Epithelial cell of esophagus (primary cell): ENCODE measurements at regions not wholly inside any gene's neighbourhood (a gene's known extent, or its start where the extent isn't known, plus 50 kb on each side); places are given as distances from the start of the nearest gene placed in this dataset.
"Not testable (repeated sequence)": the region's sequence is repeated elsewhere in the genome, so short reads cannot be mapped to it uniquely, and the experiment has no call there.

Experiments
- DNase-seq: peaks from one replicate; pipeline ENCODE4 v3.0.0; 2010; ENCODE audit warnings: low read depth
- H3K4me3 ChIP-seq: 2 replicates; pipeline ENCODE4 v1.5.1; 2011; ENCODE audit warnings: mild to moderate bottlenecking, low read length, control low read depth
- TF ChIP-seq, protein P1 (sequence below): IDR thresholded peaks from 2 replicates; pipeline ENCODE4 v1.5.1; 2011; ENCODE audit warnings: low read depth, mild to moderate bottlenecking, low read length, control low read depth, inconsistent platforms; ENCODE audit not compliant: insufficient read depth; ENCODE audit errors: missing control alignments

DNA sequence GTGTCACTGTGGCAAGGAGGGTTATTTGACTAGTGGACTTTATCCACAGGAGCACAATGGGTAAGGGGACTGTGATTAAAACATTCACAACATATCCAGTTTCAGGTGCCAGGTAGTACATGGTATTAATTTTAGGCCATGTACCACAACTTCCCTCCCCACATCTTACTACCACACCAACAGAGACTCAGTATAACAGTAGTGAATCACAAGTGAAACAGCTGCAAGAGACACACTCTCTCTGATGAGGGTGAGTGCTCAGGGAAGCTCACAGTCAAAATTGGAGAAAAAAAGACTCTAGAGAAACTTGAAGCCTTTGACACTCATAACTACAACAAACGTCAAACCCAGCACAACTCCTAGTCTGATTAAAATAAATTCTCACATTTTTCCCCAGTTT, 367.6 kb upstream of the GYPC start:
- TF ChIP-seq, protein P1, sequence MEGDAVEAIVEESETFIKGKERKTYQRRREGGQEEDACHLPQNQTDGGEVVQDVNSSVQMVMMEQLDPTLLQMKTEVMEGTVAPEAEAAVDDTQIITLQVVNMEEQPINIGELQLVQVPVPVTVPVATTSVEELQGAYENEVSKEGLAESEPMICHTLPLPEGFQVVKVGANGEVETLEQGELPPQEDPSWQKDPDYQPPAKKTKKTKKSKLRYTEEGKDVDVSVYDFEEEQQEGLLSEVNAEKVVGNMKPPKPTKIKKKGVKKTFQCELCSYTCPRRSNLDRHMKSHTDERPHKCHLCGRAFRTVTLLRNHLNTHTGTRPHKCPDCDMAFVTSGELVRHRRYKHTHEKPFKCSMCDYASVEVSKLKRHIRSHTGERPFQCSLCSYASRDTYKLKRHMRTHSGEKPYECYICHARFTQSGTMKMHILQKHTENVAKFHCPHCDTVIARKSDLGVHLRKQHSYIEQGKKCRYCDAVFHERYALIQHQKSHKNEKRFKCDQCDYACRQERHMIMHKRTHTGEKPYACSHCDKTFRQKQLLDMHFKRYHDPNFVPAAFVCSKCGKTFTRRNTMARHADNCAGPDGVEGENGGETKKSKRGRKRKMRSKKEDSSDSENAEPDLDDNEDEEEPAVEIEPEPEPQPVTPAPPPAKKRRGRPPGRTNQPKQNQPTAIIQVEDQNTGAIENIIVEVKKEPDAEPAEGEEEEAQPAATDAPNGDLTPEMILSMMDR, result no peak
- no peak overlapping the region for H3K4me3 ChIP-seq
- no peak for DNase-seq

DNA sequence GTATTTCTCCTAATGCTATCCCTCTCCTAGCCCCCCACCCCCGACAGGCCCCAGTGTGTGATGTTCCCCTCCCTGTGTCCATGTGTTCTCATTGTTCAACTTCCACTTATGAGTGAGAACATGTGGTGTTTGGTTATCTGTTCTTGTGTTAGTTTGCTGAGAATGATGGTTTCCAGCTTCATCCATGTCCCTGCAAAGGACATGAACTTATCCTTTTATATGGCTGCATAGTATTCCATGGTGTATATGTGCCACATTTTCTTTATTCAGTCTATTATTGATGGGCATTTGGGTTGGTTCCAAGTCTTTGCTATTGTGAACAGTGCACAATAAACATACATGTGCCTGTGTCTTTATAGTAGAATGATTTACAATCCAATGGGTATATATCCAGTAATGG, 362.0 kb upstream of the GYPC start:
- H3K4me3 ChIP-seq, DNase-seq: not testable (repeated sequence)

DNA sequence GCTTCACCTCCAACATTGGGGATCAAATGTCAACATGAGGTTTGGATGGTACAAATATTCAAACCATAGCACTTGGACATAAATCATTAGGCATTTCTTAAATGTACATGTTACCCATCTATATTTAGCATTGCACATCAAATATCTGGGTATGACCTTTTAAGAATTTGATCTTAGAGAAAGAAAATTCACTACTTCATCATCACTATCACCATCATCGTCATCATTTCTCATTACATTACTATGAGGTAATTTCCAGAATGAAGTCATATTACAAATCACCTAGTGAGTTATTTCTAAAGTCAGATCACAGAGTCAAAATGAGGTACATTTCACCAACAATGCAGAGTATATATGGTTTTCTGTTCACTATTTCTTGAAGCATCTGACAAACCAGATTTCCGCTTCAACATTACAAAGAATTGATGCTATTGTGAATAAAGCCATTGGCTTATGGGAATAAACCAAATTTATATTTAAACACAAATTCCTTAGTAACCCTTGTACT, 356.4 kb upstream of the GYPC start:
- no peak overlapping the region for H3K4me3 ChIP-seq
- no peak for DNase-seq
- TF ChIP-seq, protein P1, result no peak

DNA sequence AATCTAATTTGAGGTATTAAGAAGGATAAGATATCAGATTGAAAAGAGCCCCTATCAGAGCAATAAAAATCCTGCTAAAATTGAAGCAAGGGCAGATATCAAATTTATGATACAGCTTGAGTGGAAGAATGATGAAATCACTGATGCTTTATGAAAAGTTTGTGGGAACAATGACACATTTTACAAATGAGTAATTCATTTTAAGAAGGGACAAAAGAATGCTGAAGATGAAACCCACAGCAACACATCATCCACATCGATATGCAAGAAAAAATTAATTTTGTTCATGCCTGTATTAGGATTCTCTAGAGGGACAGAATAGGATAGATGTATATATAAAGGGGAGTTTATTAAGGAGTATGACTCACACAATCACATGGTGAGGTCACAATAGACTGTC, 355.6 kb upstream of the GYPC start:
- DNase-seq, result no peak
- H3K4me3 ChIP-seq, result no peak overlapping the region
- TF ChIP-seq, protein P1, result no peak

DNA sequence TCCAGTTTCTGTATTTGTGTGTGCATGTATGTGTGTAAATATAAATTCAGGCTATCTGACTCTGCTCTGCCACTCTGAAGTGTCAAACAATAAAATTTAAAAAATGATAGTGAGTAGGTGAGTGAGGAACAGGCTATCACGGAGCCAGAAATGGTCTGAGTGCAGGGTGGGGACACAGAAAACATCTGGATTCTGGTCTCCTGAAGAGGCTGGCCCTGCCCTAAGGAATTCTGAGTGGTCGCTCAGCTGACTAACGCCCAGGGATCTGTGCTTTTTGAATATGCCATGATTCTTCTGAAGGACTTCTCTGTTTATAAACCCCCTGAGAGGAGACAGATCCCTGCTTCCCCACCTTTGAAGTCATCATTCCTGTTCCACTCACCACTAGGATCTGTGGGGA, 353.9 kb upstream of the GYPC start:
- TF ChIP-seq, protein P1, result no peak
- DNase-seq, result no peak
- no peak overlapping the region for H3K4me3 ChIP-seq

DNA sequence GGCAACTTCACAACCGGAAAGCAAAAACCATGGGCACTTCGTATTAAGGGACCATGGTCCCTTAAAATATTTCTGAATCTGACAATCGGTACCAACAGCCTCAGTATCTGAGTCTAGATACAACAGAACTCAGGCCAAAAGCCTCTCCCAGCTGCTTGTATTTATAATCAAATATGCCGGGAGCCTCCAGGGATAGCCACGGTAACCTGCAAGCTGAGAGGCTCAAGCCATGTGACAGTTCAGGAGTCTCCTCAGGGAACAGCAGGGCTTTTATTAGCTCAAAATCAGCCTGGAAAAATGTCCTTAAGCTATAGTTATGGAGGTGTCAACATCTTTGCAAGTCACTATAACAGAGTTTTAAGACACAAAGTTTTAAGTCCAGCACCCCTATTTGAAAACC, 352.8 kb upstream of the GYPC start:
- no peak overlapping the region for H3K4me3 ChIP-seq
- DNase-seq, result no peak
- TF ChIP-seq, protein P1, result no peak

DNA sequence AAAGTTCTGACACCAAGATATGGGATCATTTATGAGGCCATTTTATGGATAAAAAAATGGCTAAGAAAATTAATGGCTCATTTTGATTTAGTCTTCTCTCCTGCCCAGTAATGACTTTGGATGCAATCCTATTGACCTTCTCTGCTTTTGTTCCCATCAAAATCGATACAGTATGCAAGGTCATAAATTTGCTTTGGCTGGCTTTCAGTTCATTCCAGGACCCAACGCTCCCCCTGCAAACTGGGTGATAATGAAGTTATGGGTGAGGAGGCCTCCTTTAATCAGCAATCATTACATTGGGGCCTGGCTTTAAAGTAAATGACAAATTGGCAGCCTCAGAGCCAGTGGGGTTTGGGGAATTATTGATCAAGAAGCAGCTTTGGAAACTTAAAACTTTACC, 351.8 kb upstream of the GYPC start:
- TF ChIP-seq, protein P1, result no peak
- no peak overlapping the region for H3K4me3 ChIP-seq

More for the DNA sequence above, 351.8 kb upstream of the GYPC start:
- DNase-seq, result no peak
